Motor neuron (in vitro differentiated cells): ENCODE measurements at regions not wholly inside any gene's neighbourhood (a gene's known extent, or its start where the extent isn't known, plus 50 kb on each side); places are given as distances from the start of the nearest gene placed in this dataset.
"Not testable (repeated sequence)": the region's sequence is repeated elsewhere in the genome, so short reads cannot be mapped to it uniquely, and the experiment has no call there.

Source experiments
- ATAC-seq, 8 experiments: fragments of 200-7000 bp; cut with Tn5 transposase; replicated peaks in 6 of 8; 2 replicates each; pipeline ENCODE4 v1.8.0; 2021; ENCODE audit warnings: mild to moderate bottlenecking in 8 of 8, moderate library complexity in 8 of 8
- H3K27ac ChIP-seq, 2 donors: fragments of 250-450 bp; sonication (Bioruptor Pico); 2 replicates each; pipeline ENCODE4 v1.9.0; 2021; ENCODE audit warnings: antibody characterized with exemption in 2 of 2, mild to moderate bottlenecking in 2 of 2, moderate library complexity in 1 of 2
- H3K4me1 ChIP-seq, 2 donors: fragments of 250-450 bp; sonication (Bioruptor Pico); replicated peaks in 1 of 2; 2 replicates each; pipeline ENCODE4 v1.6.1; 2021; ENCODE audit warnings: antibody characterized with exemption in 2 of 2, mild to moderate bottlenecking in 2 of 2, moderate library complexity in 1 of 2
- H3K4me3 ChIP-seq, 5 donors: fragments of 250-450 bp; sonication (Bioruptor Pico); 2 replicates each; pipeline ENCODE4 v1.9.0; 2021; ENCODE audit warnings: antibody characterized with exemption in 5 of 5, mild to moderate bottlenecking in 5 of 5, moderate library complexity in 4 of 5
- WGBS, 10 experiments: fragments of 450-650 bp; shearing (Covaris generic); methylation state at CpG; one replicate each; pipeline ENCODE4 v1.0.0; 2022; 5-methylcytosine and 5-hydroxymethylcytosine counted together
- in situ Hi-C, 9 experiments: fragments of 400-800 bp; cut with MboI; loops; one replicate each; pipeline ENCODE4 v1.15.0; 2021; ENCODE audit warnings: low sequenced_read_pairs in 9 of 9, low pct_unique_long_range_greater_than_20kb in 2 of 9; ENCODE audit not compliant: unreplicated experiment in 9 of 9

- no peak overlapping the region for H3K27ac ChIP-seq
- no peaks in the 10 kb centered on the region for H3K4me1 ChIP-seq
- H3K4me3 ChIP-seq = no peak overlapping the region
- in situ Hi-C loops = loop anchor here in 8 of 9 experiments (10.0 to 25.0 kb wide), 2 partner anchors 1142 to 1145 kb away; partner anchors contain the start of gene FZD8 (in 7 of the 8)
- 0 to 20% (median 0%) methylated on average over 1 to 2 of the region's 2 CpGs for WGBS, 10 experiments
- ATAC-seq = peak; percentile 68 to 98 (median 90)
Measured at GRCh38 chr10:36779238-36779846, 346.1 kb upstream of the ANKRD30A start.

GRCh38 chr10:36778651-36779050, 346.7 kb upstream of the ANKRD30A start:
- ATAC-seq = no peak
- Histone ChIP-seq H3K4me3 (no peak overlapping the region), H3K27ac (no peak overlapping the region), H3K4me1 (no peaks in the 10 kb centered on the region)
- in situ Hi-C loops = loop anchor here in 8 of 9 experiments (10.0 to 25.0 kb wide), 2 partner anchors 1141 to 1144 kb away; partner anchors contain the start of gene FZD8 (in 7 of the 8)

GRCh38 chr10:36773652-36774051, 351.7 kb upstream of the ANKRD30A start:
- Histone ChIP-seq H3K4me3 (no peak overlapping the region), H3K4me1 (no peaks in the 10 kb centered on the region), H3K27ac (no peak overlapping the region)
- no peak for ATAC-seq
- in situ Hi-C loops = loop anchor here in 1 of 9 experiments (10.0 kb wide), 1 partner anchor 1139 kb away; no protein-coding TSS in a partner anchor
- 58 to 100% (median 84%) methylated on average over 2 of the region's 2 CpGs for WGBS, 10 experiments

DNA sequence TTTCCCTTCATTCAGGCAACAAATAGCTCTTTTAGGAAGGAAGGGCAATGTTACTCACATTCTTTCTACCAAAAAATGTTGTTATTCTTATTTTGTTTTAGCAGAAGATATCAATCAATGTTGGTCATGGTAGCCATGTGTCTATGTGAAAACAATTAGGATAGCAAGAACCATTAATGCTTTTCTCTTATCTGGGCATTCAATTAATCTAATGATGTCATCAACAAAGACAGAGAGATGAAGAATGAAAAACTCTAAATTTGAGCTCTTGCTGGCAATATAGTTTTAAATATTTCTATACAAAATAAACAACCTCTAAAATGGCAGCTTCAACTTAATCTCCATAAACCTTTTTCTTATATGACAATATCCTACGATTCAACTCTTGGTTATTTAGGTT, 353.7 kb upstream of the ANKRD30A start:
- Histone ChIP-seq H3K27ac (no peak overlapping the region), H3K4me3 (no peak overlapping the region), H3K4me1 (peaks cover under 1 to 6% of the 10 kb centered on the region in 2 donors)
- no peak for ATAC-seq
- 0 to 100% (median 92%) methylated on average over 1 of the region's 1 CpG; no CpG with 5 or more reads in 1 of the 10 experiments for WGBS, 10 experiments
- in situ Hi-C loops = loop anchor here in 1 of 9 experiments (10.0 kb wide), 1 partner anchor 1137 kb away; no protein-coding TSS in a partner anchor

DNA sequence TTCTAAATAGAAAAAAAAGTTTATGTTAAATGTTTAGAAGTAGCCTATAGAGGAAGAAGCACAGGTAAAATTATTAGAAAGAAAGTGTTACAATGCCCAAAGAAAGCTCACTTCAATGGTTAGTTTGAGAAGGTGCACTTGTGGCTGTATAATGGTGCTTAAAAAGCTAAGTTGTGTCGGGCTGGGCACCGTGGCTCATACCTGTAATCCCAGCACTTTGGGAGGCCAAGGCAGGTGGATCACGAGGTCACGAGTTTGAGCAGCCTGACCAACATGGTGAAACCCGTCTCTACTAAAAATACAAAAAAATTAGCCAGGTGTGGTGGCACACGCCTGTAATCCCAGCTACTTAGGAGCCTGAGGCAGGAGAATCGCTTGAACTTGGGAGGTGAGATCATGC, 355.7 kb upstream of the ANKRD30A start:
- not testable (repeated sequence) for H3K27ac ChIP-seq, ATAC-seq, H3K4me3 ChIP-seq
- in situ Hi-C loops = loop anchor here in 1 of 9 experiments (10.0 kb wide), 1 partner anchor 1135 kb away; no protein-coding TSS in a partner anchor
- 63 to 100% (median 93%) methylated on average over 1 to 7 of the region's 7 CpGs; no CpG with 5 or more reads in 1 of the 10 experiments for whole genome bisulfite sequencing, 10 experiments
- peaks cover 4 to 15% of the 10 kb centered on the region in 2 donors for H3K4me1 ChIP-seq

DNA sequence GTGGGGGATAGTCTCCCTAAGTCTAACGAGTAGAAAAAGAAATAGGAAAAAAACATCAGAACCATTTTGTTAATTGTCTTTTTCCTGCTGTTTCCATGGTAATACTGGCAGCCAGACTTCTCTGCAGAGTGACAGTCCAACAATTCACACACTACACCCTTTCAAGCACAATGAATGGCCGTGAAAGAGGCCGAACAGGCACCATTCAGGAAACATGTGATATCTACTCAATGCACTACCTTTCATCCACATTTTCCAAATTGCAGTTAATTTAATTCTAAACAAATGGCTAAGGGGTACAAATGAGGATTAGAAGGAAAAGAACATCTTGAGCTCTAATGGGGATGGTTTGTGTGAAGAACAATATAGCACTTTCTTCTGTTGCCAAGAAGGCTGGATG, 358.5 kb upstream of the ANKRD30A start:
- no peak overlapping the region for H3K4me3 ChIP-seq
- H3K27ac ChIP-seq = no peak overlapping the region
- WGBS, 10 experiments = 0 to 100% (median 0%) methylated on average over 1 to 3 of the region's 3 CpGs; no CpG with 5 or more reads in 1 of the 10 experiments
- peaks cover 4 to 15% of the 10 kb centered on the region in 2 donors for H3K4me1 ChIP-seq
- in situ Hi-C loops = no loop called here
- ATAC-seq = peak in 5 of 8 experiments; percentile 85 to 99 (median 91)

- H3K27ac ChIP-seq = no peak overlapping the region
- H3K4me3 ChIP-seq = no peak overlapping the region
- 14 to 100% (median 62%) methylated on average over 1 to 2 of the region's 2 CpGs; no CpG with 5 or more reads in 2 of the 10 experiments for WGBS, 10 experiments
- peaks cover 4 to 15% of the 10 kb centered on the region in 2 donors for H3K4me1 ChIP-seq
- in situ Hi-C loops = no loop called here
- peak in 1 of 8 experiments; percentile 5 for ATAC-seq
Measured at GRCh38 chr10:36766415-36766810, 359.0 kb upstream of the ANKRD30A start.

DNA sequence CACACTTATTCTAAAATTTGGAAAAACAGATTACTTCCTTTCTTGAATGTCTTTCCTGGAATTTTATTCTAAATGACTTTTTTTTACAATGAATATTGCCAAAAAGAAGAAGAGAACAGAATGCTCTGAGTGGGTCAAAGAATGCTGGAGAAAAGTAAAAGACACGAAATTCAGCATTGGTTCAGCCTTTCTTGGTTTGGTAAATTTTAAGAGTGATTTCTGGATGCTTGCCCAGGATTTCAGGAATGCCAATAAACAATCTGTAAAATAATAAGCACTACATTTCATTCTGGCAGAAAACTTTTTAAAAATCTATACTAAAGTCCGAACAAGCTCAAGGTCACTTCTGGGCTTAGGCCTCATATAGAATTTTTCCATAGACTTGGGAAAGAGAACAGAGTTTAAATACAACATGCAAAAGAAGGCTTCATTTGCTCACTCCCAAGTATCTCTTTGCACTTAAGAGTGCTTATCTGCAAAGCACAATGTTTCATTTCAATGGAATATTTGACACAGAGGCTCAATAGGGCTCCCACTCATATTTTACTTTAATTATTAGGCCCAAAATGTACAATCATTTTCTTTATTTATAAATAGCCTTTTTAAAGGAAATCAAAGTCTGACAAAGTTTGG, 359.5 kb upstream of the ANKRD30A start:
- WGBS, 10 experiments = 76 to 100% (median 94%) methylated on average over 1 to 2 of the region's 2 CpGs; no CpG with 5 or more reads in 1 of the 10 experiments
- in situ Hi-C loops = no loop called here
- Histone ChIP-seq H3K4me3 (no peak overlapping the region), H3K4me1 (peaks cover 4 to 15% of the 10 kb centered on the region in 2 donors), H3K27ac (no peak overlapping the region)
- ATAC-seq = no peak

DNA sequence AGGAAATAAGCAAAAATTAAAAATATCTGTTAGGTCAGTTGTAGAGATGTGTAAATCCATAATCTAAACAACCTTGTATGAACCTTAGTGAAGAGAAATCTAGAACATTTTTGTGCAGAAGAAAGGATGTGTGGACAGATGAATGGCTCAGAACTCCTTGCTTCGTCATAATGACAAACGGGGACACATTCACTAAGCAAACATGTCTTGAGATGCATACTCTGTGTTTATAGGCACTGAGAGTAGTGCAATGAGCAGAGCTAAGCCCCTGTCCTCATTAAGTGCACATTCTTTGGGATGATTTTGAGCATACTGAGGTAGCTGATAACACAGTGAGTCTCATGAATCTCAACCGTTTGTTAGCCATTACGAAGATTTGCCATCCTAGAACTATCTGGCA, 360.6 kb upstream of the ANKRD30A start:
- Histone ChIP-seq H3K4me3 (no peak overlapping the region), H3K4me1 (peaks cover 4 to 15% of the 10 kb centered on the region in 2 donors), H3K27ac (no peak overlapping the region)
- ATAC-seq = no peak
- WGBS, 10 experiments = 91 to 100% (median 100%) methylated on average over 1 to 4 of the region's 4 CpGs; no CpG with 5 or more reads in 1 of the 10 experiments
- in situ Hi-C loops = no loop called here

GRCh38 chr10:36761121-36761520, 364.3 kb upstream of the ANKRD30A start:
- 60 to 100% (median 100%) methylated on average over 1 of the region's 1 CpG; no CpG with 5 or more reads in 3 of the 10 experiments for WGBS, 10 experiments
- no peak for ATAC-seq
- Histone ChIP-seq H3K4me1 (peaks cover 0 to 3% of the 10 kb centered on the region in 2 donors), H3K4me3 (no peak overlapping the region), H3K27ac (no peak overlapping the region)
- in situ Hi-C loops = no loop called here

GRCh38 chr10:36759141-36759805, 366.1 kb upstream of the ANKRD30A start:
- peak in 3 of 8 experiments; percentile 18 to 85 (median 85) for ATAC-seq
- in situ Hi-C loops = no loop called here
- Histone ChIP-seq H3K4me1 (no peaks in the 10 kb centered on the region), H3K27ac (no peak overlapping the region), H3K4me3 (no peak overlapping the region)
- 29 to 90% (median 70%) methylated on average over 2 to 3 of the region's 3 CpGs; no CpG with 5 or more reads in 2 of the 10 experiments for WGBS, 10 experiments

- no peak for ATAC-seq
Measured at GRCh38 chr10:36748128-36748871, 377.1 kb upstream of the ANKRD30A start.

More at GRCh38 chr10:36748128-36748871, 377.1 kb upstream of the ANKRD30A start:
- no peak overlapping the region for H3K27ac ChIP-seq
- H3K4me3 ChIP-seq = no peak overlapping the region
- 0 to 100% (median 82%) methylated on average over 1 to 9 of the region's 19 CpGs; no CpG with 5 or more reads in 1 of the 10 experiments for WGBS, 10 experiments
- in situ Hi-C loops = no loop called here
- H3K4me1 ChIP-seq = no peaks in the 10 kb centered on the region
